ENCODE measurements at regions not wholly inside any gene's neighbourhood (a gene's known extent, or its start where the extent isn't known, plus 50 kb on each side); places are given as distances from the start of the nearest gene placed in this dataset.
"Not testable (repeated sequence)": the region's sequence is repeated elsewhere in the genome, so short reads cannot be mapped to it uniquely, and the experiment has no call there.

DNA sequence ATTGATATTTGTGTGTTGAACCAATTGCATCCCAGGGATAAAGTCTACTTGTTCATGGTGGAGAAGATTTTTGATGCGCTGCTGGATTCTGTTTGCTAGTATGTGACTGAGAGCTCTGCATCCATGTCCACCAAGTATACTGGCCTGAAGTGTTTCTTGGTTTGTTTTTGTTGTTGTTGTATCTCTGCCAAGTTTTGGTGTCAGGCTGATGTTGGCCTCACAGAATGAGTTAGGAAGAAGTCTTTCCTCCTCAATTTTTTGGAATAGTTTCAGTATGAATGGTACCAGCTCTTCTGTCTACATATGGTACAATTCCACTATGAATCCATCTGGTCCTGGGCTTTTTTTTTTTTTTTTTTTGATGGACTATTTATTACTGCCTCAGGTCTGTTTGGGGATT is 50.9 kb upstream of the OSTN start:
- DNase-seq: no peak

DNA sequence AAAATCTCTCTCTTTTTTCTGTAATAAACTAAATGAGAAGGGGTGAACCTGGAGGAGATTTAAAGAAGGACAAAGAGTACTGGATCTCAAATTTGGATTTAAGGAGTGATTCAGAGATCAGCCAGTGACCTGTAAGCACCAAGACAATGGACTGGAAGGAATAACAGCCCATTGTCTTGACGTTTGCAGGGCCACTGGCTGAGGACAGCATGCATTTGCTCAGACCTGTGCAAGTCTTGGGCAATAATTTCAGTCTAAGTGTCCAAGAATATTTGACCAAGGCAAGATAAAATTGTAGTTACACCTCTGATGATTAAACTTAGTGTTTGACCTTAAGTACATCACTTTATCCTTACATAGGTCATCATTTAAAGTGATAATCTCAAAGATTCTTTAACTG is 55.8 kb upstream of the OSTN start:
- no peak for DNase-seq

DNA sequence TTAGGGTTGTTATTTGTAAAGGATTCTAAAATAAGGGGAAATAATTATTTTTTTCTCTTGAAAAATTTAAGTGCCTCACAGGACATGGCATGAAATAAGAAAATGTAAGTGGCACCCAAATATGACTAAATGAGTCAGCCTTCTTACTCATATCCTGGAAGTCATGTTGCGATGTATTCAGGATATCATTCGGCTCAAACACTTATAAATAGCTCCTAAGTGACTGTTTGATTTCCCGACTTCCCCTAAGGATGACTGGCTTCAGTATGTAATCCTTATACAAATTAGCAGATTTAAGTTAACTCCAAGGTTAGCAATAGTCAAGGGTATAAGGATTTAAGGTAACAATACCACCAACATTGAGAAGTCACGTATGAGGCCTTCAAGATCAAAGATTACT is 57.3 kb upstream of the OSTN start:
- no peak for DNase-seq

DNA sequence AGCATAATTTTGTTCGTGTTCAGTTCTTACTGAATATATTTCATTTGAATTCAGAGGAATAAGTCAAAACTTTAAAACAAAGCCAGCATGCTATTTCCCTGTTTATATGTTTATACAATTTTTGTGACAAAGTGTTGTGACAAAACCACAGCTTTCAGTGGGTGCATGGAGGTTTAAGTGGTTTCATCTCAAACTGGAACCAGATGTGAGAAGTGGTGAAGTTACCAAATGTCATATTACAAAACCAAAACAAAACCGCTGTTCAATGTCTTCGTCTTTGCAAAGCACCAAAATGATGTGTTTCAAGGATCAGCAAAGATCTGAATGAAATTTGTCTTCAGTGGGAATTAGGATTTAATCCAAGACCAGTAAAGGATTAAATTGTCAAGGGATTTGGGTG is 59.3 kb upstream of the OSTN start:
- DNase-seq: no peak

DNA sequence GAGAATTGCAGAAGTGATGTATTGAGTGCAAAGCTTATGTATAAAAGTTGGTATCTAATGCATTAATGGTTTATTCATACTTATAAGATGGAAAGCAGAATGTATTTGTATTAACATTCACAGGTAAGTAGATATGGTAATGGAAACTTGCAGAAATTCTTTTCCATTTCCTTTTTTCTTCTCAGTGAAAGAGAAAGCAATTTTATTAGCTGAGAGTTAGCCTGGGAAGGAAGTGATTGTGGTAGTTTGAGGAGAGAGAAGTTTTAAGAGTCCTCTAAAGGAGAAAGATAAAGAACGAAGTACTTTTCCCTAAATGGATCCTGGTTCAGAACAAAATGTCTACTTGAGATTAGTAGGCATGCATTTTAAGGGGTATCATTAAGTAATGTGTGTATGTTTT is 60.1 kb upstream of the OSTN start:
- no peak for DNase-seq

DNA sequence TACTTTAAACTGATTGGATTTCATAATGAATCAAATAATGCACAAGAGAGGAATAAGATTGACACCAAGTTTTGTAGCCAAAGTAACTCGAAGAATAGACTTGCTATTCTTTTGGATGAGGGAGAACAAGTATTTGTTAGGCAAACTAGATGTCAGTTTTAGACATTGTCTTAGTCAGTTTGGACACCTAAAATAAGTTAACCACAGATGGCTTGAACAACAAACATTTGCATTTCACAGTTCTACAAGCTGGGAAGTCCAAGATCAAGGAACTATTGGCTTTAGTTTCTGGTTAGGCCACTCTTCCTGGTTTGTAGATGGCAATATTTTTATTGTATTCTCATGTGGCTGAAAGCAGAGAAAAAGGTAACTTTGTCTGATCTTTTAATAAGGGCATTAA is 61.3 kb upstream of the OSTN start:
- DNase-seq: no peak

DNA sequence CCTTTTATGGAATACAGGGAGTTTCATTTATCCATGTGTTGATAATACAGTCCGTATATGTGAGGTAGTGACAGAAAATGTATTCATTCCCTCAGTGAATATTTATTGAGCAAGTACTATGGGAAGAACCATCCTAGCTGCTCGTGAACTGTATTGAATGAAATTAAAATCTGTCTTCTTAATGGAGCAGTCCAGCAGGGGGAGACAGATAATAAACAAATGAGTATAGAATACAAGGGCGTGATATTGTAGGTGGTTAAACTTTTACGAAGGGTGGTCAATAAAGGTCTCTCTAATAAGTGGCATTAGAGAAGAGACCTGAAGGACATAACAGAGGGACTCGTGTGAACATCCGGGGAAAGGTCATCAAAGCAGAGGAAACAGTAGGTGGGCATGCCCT is 62.7 kb upstream of the OSTN start:
- no peak for DNase-seq

DNA sequence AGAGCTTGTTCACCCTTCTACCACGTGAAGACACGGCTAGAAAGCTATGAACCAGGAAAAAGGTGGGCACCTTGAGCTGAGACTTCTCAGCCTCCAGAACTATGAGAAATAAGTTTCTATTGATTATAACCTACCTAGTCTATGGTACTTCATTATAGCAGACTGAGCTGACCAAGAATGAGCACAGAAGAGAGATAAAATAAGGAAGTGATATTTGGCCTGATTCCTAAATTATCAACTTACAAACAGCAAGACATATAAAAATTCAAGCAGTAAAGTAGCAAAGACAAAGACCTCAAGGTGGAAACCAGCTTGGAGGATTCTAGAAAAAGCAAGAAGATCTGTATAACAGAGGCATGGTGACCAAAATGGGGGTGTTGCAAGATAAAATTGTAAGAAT is 63.9 kb upstream of the OSTN start:
- no peak for DNase-seq

DNA sequence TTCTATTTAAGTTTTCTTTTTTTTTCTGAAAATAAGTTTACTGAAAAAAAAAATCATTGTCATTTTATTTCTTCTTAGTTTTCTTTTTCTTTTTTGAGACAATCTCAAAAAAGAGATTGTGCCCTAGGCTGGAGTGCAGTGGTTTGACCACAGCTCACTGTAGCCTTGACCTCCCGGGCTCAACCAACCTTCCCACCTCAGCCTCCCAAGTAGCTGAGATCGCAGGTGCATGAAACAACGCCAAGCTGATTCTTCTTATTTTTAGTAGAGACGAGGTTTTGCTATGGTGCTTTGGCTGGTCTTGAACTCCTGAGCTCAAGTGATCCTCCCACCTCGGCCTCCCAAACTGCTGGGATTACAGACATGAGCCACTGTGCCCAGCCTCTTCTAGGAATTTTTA is 65.7 kb upstream of the OSTN start:
- DNase-seq: no peak

DNA sequence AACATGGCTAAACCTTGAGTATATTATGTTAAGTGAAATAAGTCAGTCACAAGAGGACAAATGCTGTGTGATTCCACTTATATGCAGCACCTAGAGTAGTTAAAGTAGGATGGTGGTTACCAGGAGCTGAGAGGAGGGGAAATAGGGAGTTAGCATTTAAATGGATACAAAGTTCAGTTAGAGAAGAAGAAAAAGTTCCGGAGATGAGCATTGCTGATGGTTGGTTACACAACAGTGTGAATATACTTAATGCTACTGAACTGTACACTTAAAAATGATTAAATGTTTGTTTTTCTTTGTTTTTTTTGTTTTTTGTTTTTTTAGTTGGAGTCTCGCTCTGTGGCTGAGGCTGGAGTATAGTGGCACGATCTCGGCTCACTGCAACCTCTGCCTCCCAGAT is 67.7 kb upstream of the OSTN start:
- no peak for DNase-seq

DNA sequence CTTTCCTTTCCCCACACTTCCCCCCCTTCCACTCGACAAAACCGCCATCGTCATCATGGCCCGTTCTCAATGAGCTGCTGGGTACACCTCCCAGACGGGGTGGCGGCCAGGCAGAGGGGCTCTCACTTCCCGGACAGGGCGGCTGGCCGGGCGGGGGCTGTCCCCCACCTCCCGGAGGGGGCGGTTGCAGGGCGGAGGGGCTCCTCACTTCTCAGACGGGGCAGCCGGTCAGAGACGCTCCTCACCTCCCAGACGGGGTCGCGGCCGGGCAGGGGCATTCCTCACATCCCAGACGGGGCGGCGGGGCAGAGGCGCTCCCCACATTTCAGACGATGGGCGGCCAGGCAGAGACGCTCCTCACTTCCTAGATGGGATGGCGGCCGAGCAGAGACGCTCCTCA is 74.2 kb upstream of the OSTN start:
- DNase-seq: not testable (repeated sequence)

DNA sequence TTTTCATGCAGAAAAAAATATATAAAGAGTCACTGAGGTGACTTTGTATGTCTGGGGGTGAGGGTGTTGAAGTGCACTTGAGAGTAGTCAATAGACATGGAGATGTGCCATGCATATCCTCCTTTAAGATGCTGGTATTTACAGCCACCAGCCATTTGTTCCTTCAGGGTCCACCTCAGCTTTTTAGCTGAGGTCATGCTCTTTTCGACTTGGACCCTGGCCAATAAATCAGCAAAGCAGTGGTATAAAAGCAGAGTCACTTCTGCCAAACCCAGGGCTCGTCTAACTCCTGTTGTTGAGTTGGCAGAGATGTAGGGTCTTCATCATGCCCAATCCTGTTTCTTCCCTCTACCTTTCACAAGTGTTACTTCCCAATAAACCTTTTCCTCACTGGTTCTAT is 75.1 kb upstream of the OSTN start:
- DNase-seq: no peak

DNA sequence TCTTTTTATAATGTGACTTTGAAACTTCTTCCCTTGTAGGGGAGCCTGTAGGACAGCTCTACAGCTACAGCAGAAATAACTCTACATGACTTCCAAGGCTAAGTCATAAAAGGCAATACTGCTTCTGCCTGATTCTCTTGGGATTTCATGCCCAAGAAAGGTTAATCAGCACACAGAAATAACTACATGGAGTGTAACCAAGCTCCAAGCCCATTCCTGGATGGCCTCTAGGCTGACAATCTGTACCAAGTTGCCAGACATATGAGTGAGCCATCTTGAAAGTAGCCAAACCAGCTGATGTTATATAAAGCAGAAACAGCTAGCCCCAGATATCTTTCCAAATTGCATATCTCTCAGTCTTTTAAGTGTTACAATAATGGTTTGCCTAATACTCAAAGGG is 75.8 kb upstream of the OSTN start:
- no peak for DNase-seq

DNA sequence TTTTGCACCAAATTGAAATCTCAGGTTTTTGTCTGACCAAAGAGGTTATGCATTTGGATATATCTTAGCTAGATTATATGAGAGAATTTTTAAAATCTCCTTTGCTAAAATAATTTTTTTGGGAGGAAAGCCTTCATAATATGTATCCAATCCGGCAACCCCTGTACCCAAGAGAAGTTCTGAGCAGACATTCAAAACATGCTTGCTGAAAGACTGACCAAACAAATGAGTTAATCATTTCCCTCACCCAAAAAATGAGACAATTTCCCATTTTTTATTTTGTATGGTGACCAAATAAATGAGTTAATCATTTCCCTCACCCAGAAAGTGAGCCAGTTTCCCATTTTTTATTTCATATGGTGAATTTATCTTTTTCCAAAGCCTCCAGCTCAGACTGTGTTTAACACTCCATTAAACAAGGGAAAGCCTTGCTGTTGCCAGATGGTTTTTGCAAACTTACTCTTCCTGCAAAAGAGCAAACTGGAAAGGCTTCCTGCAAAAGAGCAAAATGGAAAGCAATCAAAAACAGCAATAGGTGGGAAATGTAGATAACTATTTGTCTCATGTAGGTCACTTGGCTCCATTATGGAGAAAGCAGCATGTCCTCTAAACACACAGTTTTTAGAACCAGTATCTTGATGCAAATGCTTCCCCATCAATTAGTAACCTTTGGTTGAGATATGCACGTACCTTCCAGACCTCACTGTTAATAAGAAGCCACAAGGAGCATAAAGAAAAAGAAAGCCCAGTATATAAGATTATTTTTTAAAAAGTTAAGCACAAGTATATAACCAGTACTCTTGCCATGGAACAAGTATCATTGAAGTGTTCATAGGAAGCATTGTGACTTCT is 78.4 kb upstream of the OSTN start:
- DNase-seq: no peak

DNA sequence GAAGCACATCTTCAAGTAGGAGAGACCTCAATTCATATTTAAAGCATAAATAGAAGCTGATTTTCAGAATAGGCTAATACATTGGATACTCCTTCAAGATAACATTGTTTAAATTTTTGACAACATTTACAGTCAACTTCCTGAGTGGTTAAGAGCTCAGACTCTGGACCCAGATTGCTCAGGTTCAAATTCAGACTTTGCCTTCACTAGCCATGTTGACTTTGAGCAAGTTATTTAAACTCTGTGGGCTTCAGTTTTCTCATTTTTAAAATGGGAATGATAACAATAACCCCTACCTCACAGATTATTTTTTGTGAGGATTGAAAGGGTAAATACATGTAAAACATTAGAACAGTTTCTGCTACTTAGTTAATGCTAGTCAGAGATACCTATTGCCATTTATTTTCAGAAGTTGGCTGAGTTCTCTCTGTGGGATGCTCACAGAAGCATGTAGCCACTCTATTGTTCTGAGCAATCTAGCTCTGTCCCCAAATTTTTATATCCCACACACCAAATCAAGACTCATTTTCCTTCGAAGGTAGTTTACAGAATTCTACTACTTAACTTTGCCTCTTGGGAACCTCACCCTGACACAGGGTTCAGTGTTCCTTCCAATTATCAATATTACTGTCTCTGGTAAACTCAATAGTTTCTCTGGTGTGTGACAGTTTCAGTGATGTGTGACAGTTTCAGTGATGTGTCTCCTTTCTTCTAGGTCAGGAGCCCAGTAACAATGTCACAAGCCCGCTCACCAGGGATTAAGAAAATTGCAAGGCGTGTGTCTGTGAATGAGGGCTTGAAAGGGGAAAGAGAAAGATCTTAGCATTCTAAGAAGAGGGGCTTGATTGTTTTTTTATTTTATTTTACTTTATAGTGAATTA is 79.4 kb upstream of the OSTN start:
- no peak for DNase-seq

DNA sequence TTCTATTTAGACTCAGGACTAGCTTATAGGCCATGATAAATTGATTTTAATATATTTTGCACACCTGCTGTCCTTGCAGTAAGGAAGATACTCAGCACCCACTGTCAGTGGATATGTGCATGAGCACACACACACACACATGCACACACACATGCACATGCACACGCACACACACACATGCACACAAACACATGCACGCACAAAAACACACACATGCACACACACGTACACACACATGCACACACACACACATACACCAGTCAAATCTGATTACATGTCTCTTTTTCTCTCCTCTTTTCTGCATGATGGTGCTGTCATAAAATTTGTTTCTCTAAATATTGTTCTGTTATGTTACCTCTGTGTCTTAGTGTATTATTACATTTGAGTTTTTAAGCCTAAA is 87.3 kb upstream of the OSTN start:
- DNase-seq: no peak

DNA sequence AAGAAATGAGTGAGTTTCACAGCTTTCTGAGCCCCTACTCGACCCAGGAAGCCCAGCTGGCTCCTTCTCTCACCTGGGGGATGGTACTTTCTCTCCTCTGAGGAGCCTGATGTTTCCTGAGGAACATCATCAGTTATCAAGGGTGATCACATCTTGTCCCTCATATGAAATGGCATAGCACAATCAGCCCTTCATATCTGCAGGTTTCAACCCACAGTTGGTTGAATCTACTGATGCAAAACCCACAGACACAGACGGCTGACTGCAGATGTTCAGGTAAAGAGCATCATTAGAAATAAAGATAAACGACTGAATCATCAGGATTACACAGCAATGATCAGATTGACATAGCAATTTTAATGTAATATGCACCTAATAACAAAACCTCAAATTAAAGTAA is 93.6 kb upstream of the OSTN start:
- no peak for DNase-seq

DNA sequence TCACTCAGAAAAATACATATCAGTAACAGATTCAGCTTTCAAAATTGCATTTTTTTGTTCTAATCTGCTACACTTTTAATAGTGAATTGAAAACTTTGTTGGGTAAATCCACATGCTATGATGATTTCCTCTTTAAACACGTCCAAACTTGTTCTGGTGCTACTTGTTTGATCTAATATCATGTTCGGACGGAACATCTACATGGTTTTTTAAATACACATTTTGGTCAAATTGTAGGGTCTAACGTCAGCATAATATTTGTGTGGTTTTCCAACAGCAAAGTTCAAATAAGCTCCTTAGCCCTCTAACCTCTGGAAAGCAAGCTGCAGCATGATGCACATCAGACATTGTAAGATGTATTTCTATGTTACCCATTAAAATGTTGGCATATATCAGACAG is 98.5 kb upstream of the OSTN start:
- no peak for DNase-seq

DNA sequence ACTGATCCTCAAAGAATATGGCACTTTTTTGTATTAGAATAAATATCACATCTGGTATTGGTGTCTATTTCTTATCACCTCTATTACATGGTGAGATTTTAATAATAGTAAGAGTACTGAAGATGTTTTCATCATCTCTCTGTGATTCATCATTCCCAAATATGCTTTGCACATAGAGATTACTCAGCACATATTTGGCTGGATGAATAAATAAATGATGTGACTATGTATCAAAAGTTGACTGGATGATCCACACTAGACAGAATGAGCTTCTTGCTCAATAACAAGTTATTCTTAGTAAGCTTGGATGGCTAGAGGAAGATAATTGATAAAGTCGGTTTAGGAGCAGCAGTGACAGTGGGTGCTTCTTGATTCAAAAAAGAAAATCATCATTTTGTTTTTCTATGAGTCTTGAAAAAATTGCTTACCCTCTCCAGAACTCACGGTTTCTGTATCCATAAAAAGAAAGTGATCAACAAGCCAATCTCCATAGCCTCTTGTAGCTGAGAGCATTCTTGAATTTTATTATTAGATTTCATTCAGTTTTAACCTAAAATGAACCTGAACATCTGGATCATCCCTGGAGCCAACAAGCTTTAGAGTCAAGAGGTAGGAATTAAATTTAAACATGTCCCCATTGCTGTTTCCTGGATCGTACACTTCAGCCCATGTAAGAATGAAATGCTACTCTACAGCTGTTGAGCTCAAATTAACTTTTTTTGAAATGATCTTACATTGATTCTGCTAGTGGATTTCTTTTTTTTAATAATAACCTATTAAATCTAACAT is 104.8 kb upstream of the OSTN start:
- no peak for DNase-seq

DNA sequence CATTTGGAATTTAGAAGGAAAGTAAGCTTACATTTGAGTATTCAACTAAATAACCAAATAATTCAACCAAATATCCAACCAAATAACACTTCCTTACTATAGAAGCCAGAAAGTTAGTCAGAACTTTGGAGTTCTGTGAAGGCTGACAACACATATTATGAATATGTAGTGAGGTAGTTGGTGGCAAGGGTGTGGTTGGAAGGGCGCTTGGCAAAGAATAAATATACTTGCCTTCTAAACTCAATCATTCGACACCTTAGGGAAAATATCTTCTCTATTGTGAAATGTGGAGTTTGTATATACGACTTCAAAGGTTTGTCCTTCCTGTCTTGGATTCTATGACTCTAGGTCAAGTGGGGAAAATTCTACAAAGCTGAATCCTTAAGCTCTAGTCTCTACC is 111.7 kb upstream of the OSTN start:
- DNase-seq: no peak

DNA sequence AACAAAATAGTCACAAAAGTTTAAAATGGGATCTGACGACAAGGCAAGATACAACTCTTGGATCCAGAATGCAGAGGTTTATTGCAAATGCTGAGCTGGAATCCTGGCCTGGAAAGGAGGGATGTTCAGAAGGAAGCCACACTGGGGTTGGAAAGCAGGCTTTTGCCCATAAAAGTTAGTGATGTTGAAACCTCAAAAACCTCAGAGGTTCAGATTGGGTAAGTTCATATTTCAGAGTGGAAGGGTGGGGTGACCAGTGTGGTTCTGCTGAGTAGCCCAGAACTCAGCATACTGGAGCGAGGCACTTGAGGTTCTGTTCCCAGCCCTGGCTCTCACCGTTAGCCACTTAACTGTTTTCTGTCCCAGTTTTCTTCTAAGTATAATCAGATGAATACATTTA is 114.0 kb upstream of the OSTN start:
- peak; percentile 30 for DNase-seq

DNA sequence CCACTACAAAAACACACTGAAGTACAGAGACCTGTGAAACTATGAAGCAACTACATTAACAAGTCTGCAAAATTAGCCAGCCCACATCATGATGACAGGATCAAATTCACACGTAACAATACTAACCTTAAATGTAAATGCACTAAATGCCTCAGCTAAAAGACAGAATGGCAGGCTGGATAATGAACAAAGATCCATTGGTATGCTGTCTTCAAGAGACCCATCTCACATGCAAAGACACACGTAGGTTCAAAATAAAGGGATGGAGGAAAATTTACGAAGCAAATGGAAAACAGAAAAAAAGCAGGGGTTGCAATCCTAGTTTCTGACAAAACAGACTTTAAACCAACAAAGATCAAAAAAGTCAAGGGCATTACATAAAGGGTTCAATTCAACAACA is 120.1 kb upstream of the OSTN start:
- not testable (repeated sequence) for DNase-seq

DNA sequence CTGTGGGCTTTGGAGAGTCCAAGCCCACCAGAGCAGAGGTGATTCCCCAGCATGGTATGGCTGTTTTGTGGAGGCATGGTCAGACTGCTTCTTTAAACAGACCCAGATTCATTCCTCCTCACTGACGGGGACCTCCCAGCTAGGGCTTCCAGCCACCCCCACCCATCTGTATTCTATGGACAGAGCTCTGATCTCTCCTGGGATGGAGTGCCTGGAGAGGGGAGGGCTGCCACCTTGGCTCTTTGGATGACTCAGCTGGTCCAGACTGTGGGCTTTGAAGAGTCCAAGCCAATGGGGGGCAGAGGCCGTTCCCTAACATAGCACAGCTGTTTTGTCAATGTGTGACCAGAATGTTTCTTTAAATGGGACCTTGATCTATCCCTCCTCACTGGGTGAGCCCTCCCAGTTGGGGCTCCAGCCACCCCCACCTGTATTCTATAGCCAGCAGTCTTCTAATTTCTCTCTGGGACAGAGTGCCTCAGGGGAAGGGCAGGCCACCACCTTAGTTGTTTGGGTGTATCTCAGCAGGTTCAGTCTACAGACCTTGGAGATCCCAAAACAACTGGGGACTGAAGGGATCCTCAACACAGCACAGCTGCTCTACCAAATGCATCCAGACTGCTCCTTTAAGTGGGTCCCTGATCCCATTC is 122.0 kb upstream of the OSTN start:
- DNase-seq: no peak
